OCI-LY1 (cell line): ENCODE measurements at regions not wholly inside any gene's neighbourhood (a gene's known extent, or its start where the extent isn't known, plus 50 kb on each side); places are given as distances from the start of the nearest gene placed in this dataset.
"Not testable (repeated sequence)": the region's sequence is repeated elsewhere in the genome, so short reads cannot be mapped to it uniquely, and the experiment has no call there.

Source experiments
- H2AFZ ChIP-seq: fragments of 200-600 bp; sonication (generic), shearing (Covaris generic); 2 replicates; pipeline ENCODE4 v1.6.0; 2014; ENCODE audit warnings: antibody characterized with exemption, mild to moderate bottlenecking, low read length
- H3F3A ChIP-seq: fragments of 200-600 bp; sonication (generic), shearing (Covaris generic); 2 replicates; pipeline ENCODE4 v1.6.0; 2014; ENCODE audit warnings: mild to moderate bottlenecking, antibody characterized with exemption, low read length, moderate library complexity; ENCODE audit not compliant: insufficient read depth
- H3K27ac ChIP-seq: fragments of 200-600 bp; sonication (generic); 2 replicates; pipeline ENCODE4 v1.5.1; 2014; ENCODE audit warnings: low read length, mixed run types, mild to moderate bottlenecking, low read depth; ENCODE audit not compliant: poor library complexity, severe bottlenecking
- H3K27me3 ChIP-seq: fragments of 200-600 bp; sonication (generic); 2 replicates; pipeline ENCODE4 v1.6.0; 2014; ENCODE audit warnings: antibody characterized with exemption, mild to moderate bottlenecking, low read length, moderate library complexity; ENCODE audit not compliant: insufficient read depth
- H3K36me3 ChIP-seq: fragments of 200-600 bp; sonication (generic); 2 replicates; pipeline ENCODE4 v1.6.1; 2014; ENCODE audit warnings: mild to moderate bottlenecking, antibody characterized with exemption, low read length, moderate library complexity, mixed read lengths; ENCODE audit not compliant: insufficient read depth
- H3K4me1 ChIP-seq: fragments of 200-600 bp; sonication (generic); 2 replicates; pipeline ENCODE4 v1.5.1; 2014; ENCODE audit warnings: mild to moderate bottlenecking, low read length, moderate library complexity; ENCODE audit not compliant: insufficient read depth, severe bottlenecking
- H3K4me2 ChIP-seq: fragments of 200-600 bp; sonication (generic), shearing (Covaris generic); 2 replicates; pipeline ENCODE4 v1.6.1; 2014; ENCODE audit warnings: low read length
- H3K4me3 ChIP-seq: fragments of 200-600 bp; sonication (generic); 2 replicates; pipeline ENCODE4 v1.5.1; 2014; ENCODE audit warnings: low read length, low read depth, mild to moderate bottlenecking, mixed read lengths; ENCODE audit not compliant: poor library complexity, severe bottlenecking
- H3K79me2 ChIP-seq: fragments of 200-600 bp; shearing (Covaris generic); 2 replicates; pipeline ENCODE4 v1.6.1; 2016; ENCODE audit warnings: mixed run types, low read length, mixed read lengths; ENCODE audit not compliant: insufficient read depth
- H3K9ac ChIP-seq: fragments of 200-600 bp; sonication (generic), shearing (Covaris generic); 2 replicates; pipeline ENCODE4 v1.6.1; 2014; ENCODE audit warnings: mild to moderate bottlenecking, low read length, mixed read lengths
- H3K9me2 ChIP-seq: fragments of 200-600 bp; sonication (generic), shearing (Covaris generic); 2 replicates; pipeline ENCODE4 v1.6.1; 2014; ENCODE audit warnings: low read depth, mild to moderate bottlenecking, low read length, mixed read lengths
- H3K9me3 ChIP-seq: fragments of 200-600 bp; shearing (Covaris generic); 2 replicates; pipeline ENCODE4 v1.6.1; 2014; ENCODE audit warnings: low read length, mixed read lengths
- H4K20me1 ChIP-seq: fragments of 200-600 bp; sonication (generic), shearing (Covaris generic); 2 replicates; pipeline ENCODE4 v1.6.0; 2016; ENCODE audit warnings: mild to moderate bottlenecking, low read length; ENCODE audit not compliant: insufficient read depth
- EZH2 ChIP-seq: fragments of 200-600 bp; sonication (generic), shearing (Covaris generic); IDR thresholded peaks from 2 replicates; pipeline ENCODE4 v1.8.0; 2017; ENCODE audit warnings: borderline replicate concordance, mixed run types, mild to moderate bottlenecking, antibody characterized with exemption, low read length, moderate library complexity, mixed read lengths
- TF ChIP-seq, protein P1 (sequence below): fragments of 200-600 bp; sonication (generic), shearing (Covaris generic); IDR thresholded peaks from 2 replicates; pipeline ENCODE4 v1.5.1; 2017; ENCODE audit warnings: mild to moderate bottlenecking, antibody characterized with exemption, low read length, moderate library complexity, mixed read lengths

DNA sequence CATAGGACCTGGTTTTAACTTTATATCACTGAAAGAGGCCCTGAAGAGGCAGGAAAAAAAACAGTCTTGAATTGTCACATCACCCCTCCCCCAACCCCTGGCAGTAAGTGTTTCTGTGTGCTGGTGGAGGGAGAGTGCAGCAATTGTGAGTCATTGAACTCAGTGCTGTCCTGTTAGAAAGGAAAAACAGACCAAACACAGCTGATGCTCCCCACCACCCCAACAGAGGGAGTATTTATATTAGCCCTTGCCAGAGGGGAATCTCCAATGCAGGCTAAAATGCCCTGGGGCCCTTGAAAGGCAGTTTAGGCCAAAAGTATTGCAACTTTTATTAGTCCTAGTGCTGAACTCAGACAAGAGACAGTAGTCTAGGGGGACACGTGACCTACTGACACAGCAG is 197.8 kb upstream of the AGTR2 start:
- Histone ChIP-seq H2AFZ (no peak overlapping the region), H3K4me2 (no peak overlapping the region), H3K9ac (no peak overlapping the region), H3K27me3 (no peaks in the 10 kb centered on the region), H3K9me2 (no peaks in the 10 kb centered on the region), H3K4me3 (no peak overlapping the region), H3K79me2 (no peaks in the 10 kb centered on the region), H3K27ac (no peak overlapping the region), H3K9me3 (no peaks in the 10 kb centered on the region), H3F3A (no peaks in the 10 kb centered on the region), H3K36me3 (no peaks in the 10 kb centered on the region), H3K4me1 (no peaks in the 10 kb centered on the region), H4K20me1 (no peaks in the 10 kb centered on the region)
- TF ChIP-seq EZH2, result no peak
- TF ChIP-seq, protein P1, sequence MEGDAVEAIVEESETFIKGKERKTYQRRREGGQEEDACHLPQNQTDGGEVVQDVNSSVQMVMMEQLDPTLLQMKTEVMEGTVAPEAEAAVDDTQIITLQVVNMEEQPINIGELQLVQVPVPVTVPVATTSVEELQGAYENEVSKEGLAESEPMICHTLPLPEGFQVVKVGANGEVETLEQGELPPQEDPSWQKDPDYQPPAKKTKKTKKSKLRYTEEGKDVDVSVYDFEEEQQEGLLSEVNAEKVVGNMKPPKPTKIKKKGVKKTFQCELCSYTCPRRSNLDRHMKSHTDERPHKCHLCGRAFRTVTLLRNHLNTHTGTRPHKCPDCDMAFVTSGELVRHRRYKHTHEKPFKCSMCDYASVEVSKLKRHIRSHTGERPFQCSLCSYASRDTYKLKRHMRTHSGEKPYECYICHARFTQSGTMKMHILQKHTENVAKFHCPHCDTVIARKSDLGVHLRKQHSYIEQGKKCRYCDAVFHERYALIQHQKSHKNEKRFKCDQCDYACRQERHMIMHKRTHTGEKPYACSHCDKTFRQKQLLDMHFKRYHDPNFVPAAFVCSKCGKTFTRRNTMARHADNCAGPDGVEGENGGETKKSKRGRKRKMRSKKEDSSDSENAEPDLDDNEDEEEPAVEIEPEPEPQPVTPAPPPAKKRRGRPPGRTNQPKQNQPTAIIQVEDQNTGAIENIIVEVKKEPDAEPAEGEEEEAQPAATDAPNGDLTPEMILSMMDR, result no peak

DNA sequence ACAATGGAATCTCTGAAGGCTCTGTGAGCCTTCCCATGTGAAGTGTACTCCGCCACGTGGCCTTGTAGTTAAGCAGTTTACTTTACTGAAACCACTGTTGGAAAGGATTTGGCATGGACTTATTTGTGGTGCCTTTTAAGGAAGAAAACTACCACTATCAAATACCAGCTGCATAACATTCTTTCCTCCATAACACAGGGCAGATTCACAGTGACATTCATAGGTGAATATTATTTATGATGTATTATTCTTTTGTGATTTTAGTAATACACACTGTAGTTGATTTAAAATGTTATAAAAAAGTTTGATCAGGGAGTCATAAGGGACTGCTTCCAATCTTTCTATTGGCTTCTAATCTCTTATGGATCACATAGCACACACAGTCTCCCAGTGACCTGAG is 192.5 kb upstream of the AGTR2 start:
- H3K27me3 ChIP-seq, result no peaks in the 10 kb centered on the region
- no peaks in the 10 kb centered on the region for H4K20me1 ChIP-seq
- H3K4me1 ChIP-seq, result no peaks in the 10 kb centered on the region
- no peak overlapping the region for H3K9ac ChIP-seq
- H3K36me3 ChIP-seq, result no peaks in the 10 kb centered on the region
- no peak overlapping the region for H3K4me3 ChIP-seq
- no peaks in the 10 kb centered on the region for H3F3A ChIP-seq
- no peaks in the 10 kb centered on the region for H3K9me2 ChIP-seq
- no peak overlapping the region for H3K27ac ChIP-seq
- no peaks in the 10 kb centered on the region for H3K79me2 ChIP-seq
- H3K4me2 ChIP-seq, result no peak overlapping the region
- TF ChIP-seq, protein P1, result no peak
- TF ChIP-seq EZH2, result no peak
- no peaks in the 10 kb centered on the region for H3K9me3 ChIP-seq
- H2AFZ ChIP-seq, result no peak overlapping the region

DNA sequence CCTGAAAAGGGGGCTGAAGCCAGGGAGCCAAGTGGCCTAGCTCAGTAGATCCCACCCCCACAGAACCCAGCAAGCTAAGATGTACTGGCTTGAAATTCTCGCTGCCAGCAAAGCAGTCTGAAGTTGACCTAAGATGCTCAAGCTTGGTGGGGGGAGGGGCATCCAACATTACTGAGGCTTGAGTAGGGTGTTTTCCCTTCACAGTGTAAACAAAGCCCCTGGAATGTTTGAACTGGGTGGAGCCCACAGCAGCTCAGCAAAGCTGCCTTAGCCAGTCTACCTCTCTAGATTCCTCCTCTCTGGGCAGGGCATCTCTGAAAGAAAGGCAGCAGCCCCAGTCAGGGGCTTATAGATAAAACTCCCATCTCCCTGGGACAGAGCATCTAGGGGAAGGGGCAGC is 187.4 kb upstream of the AGTR2 start:
- H3K9ac ChIP-seq, H3K4me3 ChIP-seq, H4K20me1 ChIP-seq, H3K27me3 ChIP-seq, H3K4me1 ChIP-seq, H3K4me2 ChIP-seq, H3F3A ChIP-seq, H2AFZ ChIP-seq, H3K9me3 ChIP-seq, H3K36me3 ChIP-seq, H3K79me2 ChIP-seq, H3K27ac ChIP-seq, H3K9me2 ChIP-seq: not testable (repeated sequence)

DNA sequence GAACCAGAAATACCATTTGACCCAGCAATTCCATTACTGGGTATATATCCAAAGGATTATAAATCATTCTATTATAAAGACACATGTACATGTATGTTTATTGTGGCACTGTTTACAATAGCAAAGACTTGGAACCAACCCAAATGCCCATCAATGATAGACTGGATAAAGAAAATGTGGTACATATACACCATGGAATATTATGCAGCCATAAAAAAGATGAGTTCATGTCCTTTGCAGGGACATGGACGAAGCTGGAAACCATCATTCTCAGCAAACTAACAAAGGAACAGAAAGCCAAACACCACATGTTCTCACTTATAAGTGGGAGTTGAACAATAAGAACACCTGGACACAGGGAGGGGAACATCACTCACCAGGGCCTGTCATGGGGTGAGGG is 183.1 kb upstream of the AGTR2 start:
- not testable (repeated sequence) for H3K9ac ChIP-seq, H3K4me2 ChIP-seq, H3K4me1 ChIP-seq, H3K36me3 ChIP-seq, H3K27ac ChIP-seq, H3F3A ChIP-seq, H3K79me2 ChIP-seq, H3K27me3 ChIP-seq, H3K9me2 ChIP-seq, H3K4me3 ChIP-seq, H2AFZ ChIP-seq, H4K20me1 ChIP-seq, H3K9me3 ChIP-seq
